Esophagus squamous epithelium (tissue), 4 donors: ENCODE measurements at regions not wholly inside any gene's neighbourhood (a gene's known extent, or its start where the extent isn't known, plus 50 kb on each side); places are given as distances from the start of the nearest gene placed in this dataset.

Experiments
- CTCF ChIP-seq, 6 experiments: fragments of 450-650 bp in 4 of 6; fragments of 200-600 bp in 2 of 6; sonication (generic) in 2 of 6; IDR thresholded peaks; one replicate each; pipeline ENCODE4 v1.5.1; 2016 to 2019; ENCODE audit warnings: antibody characterized with exemption in 6 of 6, mild to moderate bottlenecking in 4 of 6, moderate library complexity in 4 of 6
- POLR2A ChIP-seq, 4 donors: fragments of 450-650 bp; IDR thresholded peaks; one replicate each; pipeline ENCODE4 v1.6.1; 2017; ENCODE audit warnings: antibody characterized with exemption in 4 of 4, mild to moderate bottlenecking in 4 of 4, moderate library complexity in 3 of 4

- TF ChIP-seq CTCF (IDR thresholded peaks at IDR 0.05) (no peak), POLR2A (IDR thresholded peaks at IDR 0.05) (no peak)
These were observed 73.3 kb downstream of the SKIDA1 start for GRCh38 chr10:21452203-21452602.
